Right ventricle myocardium inferior (tissue), 1 donor: ENCODE measurements at regions not wholly inside any gene's neighbourhood (a gene's known extent, or its start where the extent isn't known, plus 50 kb on each side); places are given as distances from the start of the nearest gene placed in this dataset.
"Not testable (repeated sequence)": the region's sequence is repeated elsewhere in the genome, so short reads cannot be mapped to it uniquely, and the experiment has no call there.

Experiments
- ATAC-seq: fragments of 200-7000 bp; cut with Tn5 transposase; one replicate; pipeline ENCODE4 v1.9.1; 2020; ENCODE audit warnings: mild to moderate bottlenecking, moderate library complexity
- DNase-seq: peaks from one replicate; pipeline ENCODE4 v3.0.0; 2021; ENCODE audit errors: missing footprints
- intact Hi-C: fragments of 100-400 bp; cut with DNase I; formaldehyde crosslinking; loops from one replicate; pipeline ENCODE4 v1.11.0; 2022
- donor health status: DM: no; HTN: yes; CAD: no; lungs with severe emphysema.

DNA sequence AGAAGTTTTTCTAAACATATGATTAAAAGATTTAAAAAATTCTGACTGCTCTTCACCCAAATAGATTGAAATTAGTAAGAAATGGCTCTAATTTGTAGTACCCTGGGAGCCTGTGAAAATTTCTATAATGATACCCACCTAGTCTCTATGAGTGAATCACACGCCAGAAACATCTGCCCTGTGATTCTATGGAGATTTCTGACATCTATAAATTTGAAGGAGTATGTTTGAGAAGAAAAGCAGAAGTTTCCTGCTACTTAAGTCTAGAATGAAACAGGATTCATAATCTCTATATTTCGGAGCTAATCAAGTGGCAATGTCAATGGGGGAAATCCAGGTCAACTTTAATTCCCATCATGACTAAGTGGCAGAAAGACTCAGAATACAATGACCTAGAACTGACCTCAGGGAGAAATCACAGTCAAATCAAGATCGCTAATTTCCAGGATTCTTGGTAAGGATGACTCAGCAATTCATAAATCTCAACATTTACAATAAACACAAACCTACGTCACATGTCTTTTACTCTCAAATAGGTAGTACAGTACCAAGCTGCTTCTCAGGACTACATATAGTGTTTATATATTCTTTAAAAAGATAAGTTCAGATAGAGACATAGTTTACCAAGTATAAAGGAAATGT, 186.2 kb upstream of the TNFAIP3 start:
- ATAC-seq, result no peak
- intact Hi-C loops, result no loop called here

DNA sequence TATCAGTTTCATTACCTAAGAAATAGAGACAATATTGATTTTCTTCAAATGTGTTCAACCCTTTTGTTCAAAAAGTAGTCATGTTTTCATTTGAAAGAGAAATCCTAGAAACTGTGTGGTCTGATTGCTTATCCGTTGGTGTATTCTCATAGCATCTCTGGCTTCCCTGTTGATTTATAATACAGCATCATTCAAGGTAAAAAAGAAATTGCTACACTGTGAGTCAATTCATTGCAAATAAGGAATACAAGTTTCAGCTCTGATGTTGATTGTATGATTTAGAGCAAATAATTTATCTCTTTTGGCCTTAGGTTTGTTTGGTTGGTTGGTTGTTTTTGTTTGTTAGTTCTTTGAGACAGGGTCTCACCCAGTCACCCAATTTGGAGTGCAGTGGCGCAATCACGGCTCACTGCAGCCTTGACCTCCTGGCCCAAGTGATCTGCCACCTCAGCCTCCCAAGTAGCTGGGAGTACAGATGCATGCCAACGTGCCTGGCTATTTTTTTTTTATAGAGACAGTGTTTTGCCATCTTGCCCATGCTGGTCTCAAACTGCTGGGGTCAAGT, 185.5 kb upstream of the TNFAIP3 start:
- no peak for DNase-seq
- no peak for ATAC-seq
- intact Hi-C loops, result no loop called here

More for the DNA sequence above, 186.2 kb upstream of the TNFAIP3 start:
- DNase-seq, result no peak

GRCh38 chr6:137682658-137683057, 184.4 kb upstream of the TNFAIP3 start:
- intact Hi-C loops, DNase-seq, ATAC-seq: not testable (repeated sequence)

DNA sequence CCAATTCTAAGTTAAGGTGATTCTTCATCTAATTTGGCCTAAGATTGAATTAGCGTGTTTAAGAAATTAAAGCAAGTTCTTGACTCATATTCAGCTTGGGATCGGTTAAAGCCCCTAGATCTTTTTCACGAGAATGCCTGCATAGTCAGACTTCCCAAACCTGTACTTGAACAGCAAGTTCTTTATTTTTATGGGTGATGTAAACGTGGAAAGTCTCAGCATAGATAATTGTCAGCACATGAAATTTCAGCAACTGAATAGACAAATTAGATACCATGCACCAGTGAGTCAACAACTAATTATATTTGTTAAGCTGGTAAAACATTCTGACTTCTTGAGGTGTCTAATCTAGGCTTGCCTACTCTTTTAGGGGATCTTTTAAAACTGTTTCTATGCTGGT, 183.1 kb upstream of the TNFAIP3 start:
- DNase-seq, result no peak
- ATAC-seq, result no peak
- intact Hi-C loops, result no loop called here

DNA sequence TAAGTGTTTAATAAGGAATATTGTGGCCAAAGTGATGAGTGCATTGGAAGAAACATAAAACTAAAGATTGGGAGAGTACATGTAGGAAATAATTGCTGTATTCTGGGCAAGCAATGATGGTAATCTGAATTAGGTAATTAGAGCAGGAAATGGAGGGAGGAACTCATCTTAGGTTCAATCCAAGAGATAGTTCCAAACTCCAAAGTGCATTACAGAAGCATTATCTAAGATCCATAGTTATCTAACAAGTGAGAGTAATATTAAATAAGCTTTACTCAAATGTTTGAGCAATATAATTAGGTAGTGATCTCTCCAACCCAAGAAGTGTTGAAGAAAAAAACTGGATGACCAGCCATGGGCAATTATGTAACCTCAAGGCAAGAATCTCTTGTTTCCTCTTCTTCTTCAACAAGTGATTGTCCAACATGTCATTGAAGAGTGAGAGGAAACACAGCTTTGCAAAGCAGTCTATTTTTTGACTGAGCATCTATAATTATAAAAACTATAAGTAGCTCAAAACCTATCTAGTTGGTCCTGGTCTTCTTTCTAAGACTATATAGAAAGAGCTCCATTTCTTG, 181.2 kb upstream of the TNFAIP3 start:
- DNase-seq, result no peak
- intact Hi-C loops, result no loop called here
- no peak for ATAC-seq

- no peak for DNase-seq
Observed at GRCh38 chr6:137687818-137688217, 179.2 kb upstream of the TNFAIP3 start.

DNA sequence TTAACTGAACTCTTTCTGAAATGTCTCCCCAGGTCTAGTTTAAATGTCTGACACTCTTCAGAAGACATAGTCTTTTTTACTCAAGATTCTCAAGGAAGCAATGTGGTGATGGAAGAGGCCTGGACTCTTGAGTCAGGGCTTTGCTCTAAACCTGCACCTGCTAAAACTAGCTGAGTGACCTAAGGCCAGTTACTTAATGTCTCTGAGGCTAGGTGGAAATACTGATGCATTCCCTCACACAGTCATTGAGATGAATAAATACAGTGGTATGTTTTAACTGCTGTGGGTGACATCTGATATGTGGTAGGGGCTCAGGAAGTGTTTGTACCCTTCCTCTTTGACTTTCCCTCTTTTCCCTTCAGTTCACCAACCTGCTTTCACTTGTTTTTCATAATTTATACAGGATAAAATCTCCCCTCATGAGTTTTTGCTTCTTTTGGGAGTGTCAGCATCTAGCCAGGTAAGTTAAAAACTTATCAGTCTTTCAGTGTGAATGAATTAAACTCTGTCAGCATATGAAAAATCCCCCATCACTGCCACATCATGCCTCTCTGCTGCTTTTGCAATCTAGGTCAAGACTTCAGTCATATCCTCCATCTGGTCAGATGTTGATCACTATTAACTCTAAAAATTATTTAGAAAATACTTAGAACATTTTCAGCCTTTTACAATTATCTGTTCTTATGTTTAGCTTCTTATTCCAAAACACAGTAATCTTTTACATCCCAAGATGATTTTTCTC, 178.7 kb upstream of the TNFAIP3 start:
- intact Hi-C loops, result no loop called here
- ATAC-seq, result no peak
- no peak for DNase-seq

More at GRCh38 chr6:137687818-137688217, 179.2 kb upstream of the TNFAIP3 start:
- no peak for ATAC-seq
- intact Hi-C loops, result no loop called here

- ATAC-seq, result no peak
- intact Hi-C loops, result no loop called here
- DNase-seq, result no peak
Observed at GRCh38 chr6:137689377-137689776, 177.7 kb upstream of the TNFAIP3 start.

DNA sequence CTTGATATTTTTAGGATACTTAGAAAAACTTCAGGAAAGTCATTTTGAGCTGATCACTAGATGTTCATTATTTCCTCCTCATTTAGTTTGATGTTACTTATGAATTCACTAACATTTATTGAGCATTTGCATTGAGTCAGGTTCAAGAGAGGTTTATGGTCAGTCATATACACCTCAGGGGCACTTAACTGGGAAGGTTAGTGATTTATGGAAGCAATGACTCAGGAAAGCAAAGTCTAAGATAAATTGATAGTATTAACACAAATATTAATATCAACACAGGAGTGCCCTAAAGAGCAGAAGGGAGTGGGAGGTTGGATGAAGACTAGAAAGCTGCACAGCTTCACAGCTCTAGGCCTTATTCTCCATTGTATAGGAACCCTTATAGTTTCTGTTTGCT, 177.0 kb upstream of the TNFAIP3 start:
- ATAC-seq, result no peak
- no peak for DNase-seq
- intact Hi-C loops, result no loop called here

DNA sequence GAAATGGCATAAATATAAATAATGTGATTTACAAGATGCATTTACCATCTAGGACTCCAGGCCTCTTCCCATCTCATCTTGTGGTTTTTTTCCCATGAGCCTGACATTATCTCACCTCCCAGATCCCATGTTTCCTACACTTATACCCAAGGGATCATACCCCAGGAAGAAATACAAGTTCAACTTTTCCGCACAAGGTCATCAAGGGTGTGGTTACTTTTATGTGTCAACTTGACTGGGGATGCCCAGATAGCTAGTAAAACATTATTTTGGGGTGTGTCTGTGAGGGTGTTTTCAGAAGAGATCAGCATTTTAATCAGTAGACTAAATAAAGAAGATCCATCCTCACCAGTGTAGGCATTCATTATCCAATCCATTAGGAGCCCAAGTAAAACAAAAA, 176.3 kb upstream of the TNFAIP3 start:
- intact Hi-C loops, result no loop called here
- DNase-seq (no peak), ATAC-seq (no peak)

- intact Hi-C loops, result no loop called here
- ATAC-seq (no peak), DNase-seq (no peak)
Observed at GRCh38 chr6:137692308-137692707, 174.8 kb upstream of the TNFAIP3 start.

- no peak for ATAC-seq
- no peak for DNase-seq
- intact Hi-C loops, result no loop called here
Observed at GRCh38 chr6:137692806-137693205, 174.3 kb upstream of the TNFAIP3 start.

DNA sequence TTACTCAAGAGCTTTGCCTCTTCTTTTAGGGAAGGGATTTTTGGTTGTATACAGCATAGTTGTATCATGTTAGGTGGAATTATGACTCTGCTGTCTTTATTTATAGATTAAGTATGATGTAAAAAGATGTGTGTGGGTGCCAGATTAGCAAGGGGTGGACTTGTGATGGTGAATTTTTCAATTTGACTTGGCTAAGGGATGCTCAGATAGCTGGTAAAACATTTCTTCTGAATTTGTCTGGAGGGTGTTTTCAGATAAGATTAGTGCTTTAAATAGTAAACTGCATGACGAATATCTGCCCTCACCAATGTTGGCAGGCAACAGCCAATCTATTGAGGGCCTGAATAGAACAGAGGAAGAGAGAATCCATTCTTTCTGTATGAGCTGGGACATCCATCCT, 173.3 kb upstream of the TNFAIP3 start:
- DNase-seq (no peak), ATAC-seq (peak; percentile 20)
- intact Hi-C loops, result no loop called here

- DNase-seq, result no peak
- intact Hi-C loops, result no loop called here
- ATAC-seq, result peak; percentile 20
Observed at GRCh38 chr6:137696765-137697164, 170.3 kb upstream of the TNFAIP3 start.

DNA sequence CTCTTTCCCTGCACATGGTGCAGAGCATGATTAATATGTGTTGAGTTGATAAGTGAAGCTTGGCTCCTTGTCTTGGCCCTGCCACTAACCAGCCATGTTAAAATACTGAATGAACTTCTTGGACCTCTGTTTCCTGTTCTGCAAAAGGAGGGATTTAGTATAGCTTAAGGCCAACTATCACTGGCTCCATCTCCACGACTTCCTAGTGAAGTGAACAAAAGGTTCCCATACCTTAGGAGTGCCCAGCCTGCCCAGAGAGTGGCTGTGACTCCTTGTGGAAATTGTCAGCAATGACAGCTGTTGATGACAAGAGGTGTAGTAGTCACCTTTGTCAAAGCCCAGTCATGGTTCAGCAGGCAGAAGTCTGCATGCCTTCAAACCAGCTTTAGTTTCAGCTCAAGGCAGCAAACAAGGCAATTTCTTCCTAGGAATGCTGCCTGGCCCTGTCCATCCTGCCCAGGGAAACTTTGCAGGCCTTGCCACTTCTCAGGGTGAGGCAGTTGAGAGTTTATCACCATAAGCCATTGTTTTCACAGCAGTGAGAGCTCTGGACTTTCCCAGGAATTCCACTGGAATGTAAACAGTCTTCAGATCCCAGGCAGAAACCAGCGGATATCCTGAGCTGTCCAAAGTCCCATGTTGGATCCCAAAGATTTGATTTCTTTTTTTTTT, 169.7 kb upstream of the TNFAIP3 start:
- no peak for DNase-seq

GRCh38 chr6:137698636-137699030, 168.4 kb upstream of the TNFAIP3 start:
- intact Hi-C loops, result no loop called here
- peak; percentile 37 for ATAC-seq

More for the DNA sequence above, 169.7 kb upstream of the TNFAIP3 start:
- intact Hi-C loops, result no loop called here
- ATAC-seq, result peak; percentile 65

GRCh38 chr6:137699031-137699683, 167.9 kb upstream of the TNFAIP3 start:
- DNase-seq (no peak), ATAC-seq (peak; percentile 21)
- intact Hi-C loops, result no loop called here

More at GRCh38 chr6:137698636-137699030, 168.4 kb upstream of the TNFAIP3 start:
- no peak for DNase-seq

DNA sequence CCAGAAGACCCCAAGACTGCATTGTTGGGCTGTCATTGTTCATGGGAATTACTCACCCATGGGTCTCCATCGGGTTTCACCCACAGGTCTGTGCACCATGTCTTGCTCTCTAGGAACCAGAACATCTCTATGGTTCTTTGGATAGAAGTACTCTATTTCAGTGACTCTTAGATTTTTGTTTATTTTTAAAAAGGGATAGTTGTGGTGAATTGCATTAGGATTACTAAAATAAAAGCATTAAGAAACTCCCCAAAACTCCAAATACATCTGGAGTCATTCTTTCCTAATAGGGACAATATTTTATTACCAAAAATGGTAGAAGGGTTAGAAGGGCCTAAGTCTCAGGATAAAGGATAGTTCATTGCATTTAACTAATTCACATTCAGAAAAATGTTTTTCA, 166.9 kb upstream of the TNFAIP3 start:
- ATAC-seq, result no peak
- no peak for DNase-seq
- intact Hi-C loops, result no loop called here
